GM12872 (cell line): ENCODE measurements at regions not wholly inside any gene's neighbourhood (a gene's known extent, or its start where the extent isn't known, plus 50 kb on each side); places are given as distances from the start of the nearest gene placed in this dataset.

Experiments used
- TF ChIP-seq, protein P1 (sequence below): IDR thresholded peaks from 3 replicates; pipeline ENCODE4 v1.5.1; 2011; ENCODE audit warnings: low read depth, mild to moderate bottlenecking, low read length, moderate library complexity; ENCODE audit not compliant: insufficient read depth

DNA sequence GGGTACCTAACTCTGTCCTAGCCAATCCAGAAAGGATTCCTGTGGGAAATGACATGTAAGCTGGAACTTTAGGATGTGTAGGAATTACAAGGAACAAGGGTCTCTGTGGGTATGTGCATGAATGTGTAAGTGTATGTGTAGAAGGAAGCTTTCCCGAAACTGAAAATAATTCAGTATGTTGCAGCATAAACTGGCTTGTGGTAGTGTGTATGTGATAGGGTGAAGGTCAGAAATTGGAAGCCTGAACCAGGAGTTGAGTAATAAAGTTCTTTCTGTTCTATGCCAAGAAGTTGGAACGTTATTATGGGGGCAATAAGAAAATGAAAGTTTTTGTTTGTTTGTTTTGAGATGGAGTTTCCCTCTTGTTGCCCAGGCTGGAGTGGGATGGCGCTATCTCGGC, 323.1 kb upstream of the KITLG start:
- TF ChIP-seq, protein P1, sequence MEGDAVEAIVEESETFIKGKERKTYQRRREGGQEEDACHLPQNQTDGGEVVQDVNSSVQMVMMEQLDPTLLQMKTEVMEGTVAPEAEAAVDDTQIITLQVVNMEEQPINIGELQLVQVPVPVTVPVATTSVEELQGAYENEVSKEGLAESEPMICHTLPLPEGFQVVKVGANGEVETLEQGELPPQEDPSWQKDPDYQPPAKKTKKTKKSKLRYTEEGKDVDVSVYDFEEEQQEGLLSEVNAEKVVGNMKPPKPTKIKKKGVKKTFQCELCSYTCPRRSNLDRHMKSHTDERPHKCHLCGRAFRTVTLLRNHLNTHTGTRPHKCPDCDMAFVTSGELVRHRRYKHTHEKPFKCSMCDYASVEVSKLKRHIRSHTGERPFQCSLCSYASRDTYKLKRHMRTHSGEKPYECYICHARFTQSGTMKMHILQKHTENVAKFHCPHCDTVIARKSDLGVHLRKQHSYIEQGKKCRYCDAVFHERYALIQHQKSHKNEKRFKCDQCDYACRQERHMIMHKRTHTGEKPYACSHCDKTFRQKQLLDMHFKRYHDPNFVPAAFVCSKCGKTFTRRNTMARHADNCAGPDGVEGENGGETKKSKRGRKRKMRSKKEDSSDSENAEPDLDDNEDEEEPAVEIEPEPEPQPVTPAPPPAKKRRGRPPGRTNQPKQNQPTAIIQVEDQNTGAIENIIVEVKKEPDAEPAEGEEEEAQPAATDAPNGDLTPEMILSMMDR: no peak

DNA sequence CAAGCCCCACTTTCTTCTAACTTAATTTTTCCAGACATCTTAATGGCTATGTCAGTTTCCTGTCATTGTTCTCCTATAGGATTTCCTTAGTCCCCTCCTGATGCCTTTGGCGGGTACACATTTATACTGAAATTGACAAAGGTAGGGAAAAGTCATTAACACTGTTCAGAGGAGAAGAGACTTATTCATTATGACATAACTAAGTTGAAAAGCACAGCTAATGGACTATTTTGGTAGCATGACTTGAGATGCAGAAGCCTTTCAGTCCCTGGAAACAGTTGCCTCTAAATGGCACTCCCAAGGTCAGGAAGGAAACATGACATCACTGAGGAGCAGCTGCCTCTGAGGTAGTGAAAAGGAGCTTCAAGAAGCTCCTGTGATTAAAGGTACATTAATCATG, 317.5 kb upstream of the KITLG start:
- TF ChIP-seq, protein P1: no peak

DNA sequence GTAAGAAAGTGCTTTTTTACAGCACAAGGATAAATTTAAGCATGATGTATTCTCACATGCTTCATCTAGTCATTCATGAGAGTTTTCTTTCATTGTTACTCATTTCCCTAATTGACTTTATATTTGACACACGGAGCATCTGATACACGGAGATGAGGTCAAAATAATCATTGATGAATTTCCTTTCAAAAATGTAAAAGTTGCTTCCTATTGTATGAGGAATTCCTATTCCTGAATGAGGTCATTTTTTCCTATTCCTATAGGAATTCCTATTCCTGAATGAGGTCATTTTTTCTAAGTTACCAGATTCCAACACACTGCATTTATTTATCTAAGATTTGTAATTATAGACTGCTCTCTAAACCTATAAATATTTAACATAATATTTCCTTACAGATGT, 316.7 kb upstream of the KITLG start:
- TF ChIP-seq, protein P1: no peak

DNA sequence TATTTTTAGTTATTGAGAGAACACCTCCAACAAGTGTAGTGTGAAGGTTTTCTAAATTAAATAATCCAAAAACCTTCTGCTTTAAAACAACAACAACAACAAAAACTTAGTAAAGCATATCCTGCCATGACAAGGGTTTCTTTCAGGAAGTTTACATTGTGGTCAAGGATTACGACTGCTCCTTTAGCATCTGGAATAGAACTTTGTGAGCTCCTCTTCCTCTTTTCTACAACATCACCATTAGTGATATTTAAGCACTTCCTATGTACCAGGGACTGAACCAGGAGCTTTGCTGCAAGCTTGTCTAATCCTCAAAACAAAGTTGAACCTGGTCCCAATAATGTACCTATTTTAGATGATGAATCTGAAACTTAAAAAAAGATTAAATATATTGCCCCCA, 315.4 kb upstream of the KITLG start:
- TF ChIP-seq, protein P1: no peak

DNA sequence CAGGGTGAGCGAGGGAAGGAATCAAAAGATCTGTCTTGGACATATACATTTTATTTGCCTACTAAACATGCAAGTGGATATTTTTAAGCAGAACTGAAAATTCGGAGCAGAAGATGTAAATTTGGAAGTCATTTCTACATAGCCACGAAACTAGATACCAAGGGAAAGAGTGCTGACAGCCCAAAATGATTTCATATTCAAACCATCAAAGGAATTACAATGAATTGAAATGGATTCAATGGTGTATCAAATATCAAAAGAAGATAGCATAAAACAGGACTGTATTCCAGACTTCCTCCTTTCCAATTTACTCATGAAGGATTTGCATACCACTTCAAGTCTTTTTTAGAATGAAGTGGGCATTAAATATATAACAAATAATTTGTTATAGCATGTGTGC, 313.5 kb upstream of the KITLG start:
- TF ChIP-seq, protein P1: no peak

DNA sequence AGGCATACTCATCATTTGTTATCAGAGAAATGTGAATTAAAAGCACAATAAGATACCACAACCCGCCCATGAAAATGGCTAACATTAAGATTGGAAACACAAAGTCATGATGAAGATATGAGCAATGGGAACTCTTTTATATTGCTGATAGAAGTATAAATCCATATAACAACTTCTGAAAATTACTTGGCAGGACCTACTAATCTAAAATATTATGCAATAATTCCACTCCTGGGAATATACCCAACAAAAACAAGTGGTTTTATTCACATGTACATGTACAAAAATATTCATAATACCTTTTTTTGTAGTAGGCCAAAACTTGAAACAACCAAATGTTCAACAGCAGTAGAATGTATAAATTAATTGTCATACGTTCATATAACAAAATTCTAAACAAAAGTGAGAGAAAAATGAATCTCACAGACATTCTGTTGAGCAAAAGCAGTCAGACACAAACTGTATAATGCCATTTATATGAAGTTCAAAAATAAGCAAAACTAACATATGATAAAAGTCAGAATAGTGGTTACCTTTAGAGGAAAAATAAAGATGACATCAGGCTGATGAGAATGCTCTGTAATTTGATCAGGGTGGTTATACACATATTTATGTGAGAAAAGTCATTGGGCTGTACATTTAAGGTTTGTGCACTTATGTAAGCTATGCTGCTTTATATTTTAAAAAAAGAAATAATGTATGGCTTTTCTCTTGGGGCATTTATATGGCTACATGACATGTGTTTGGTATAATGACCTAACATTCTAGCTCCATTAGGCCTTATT, 309.2 kb upstream of the KITLG start:
- TF ChIP-seq, protein P1: no peak

DNA sequence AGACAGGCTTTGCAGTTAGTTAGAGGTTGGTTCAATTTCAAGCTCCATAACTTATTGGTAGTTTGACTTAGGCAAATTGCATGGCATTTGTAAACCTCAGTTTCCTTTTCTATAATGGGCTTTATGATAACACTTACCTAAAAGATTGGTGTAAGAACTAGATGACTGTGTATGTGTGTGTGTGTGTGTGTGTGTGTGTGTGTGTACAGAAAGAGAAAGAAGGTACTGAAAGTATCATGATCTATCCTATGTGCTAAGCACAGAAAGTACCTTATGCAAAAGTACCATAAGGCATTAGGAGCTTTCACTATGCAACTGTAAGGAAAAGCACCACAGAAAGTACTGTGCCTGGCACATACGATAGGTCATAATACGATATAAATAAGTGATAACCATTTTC, 304.3 kb upstream of the KITLG start:
- TF ChIP-seq, protein P1: no peak
